NB4 (cell line): ENCODE measurements at regions not wholly inside any gene's neighbourhood (a gene's known extent, or its start where the extent isn't known, plus 50 kb on each side); places are given as distances from the start of the nearest gene placed in this dataset.

Experiments used
- POLR2A ChIP-seq: IDR thresholded peaks from 2 replicates; pipeline ENCODE4 v1.6.1; 2011; ENCODE audit warnings: mild to moderate bottlenecking; ENCODE audit not compliant: insufficient read length; ENCODE audit errors: extremely low read depth
- TF ChIP-seq, protein P1 (sequence below): IDR thresholded peaks from one replicate; pipeline ENCODE4 v1.5.1; 2012; ENCODE audit warnings: low read depth, low read length
- TF ChIP-seq, protein P2 (sequence below): IDR thresholded peaks from 2 replicates; pipeline ENCODE4 v1.6.1; 2011; ENCODE audit warnings: low read depth, low read length

DNA sequence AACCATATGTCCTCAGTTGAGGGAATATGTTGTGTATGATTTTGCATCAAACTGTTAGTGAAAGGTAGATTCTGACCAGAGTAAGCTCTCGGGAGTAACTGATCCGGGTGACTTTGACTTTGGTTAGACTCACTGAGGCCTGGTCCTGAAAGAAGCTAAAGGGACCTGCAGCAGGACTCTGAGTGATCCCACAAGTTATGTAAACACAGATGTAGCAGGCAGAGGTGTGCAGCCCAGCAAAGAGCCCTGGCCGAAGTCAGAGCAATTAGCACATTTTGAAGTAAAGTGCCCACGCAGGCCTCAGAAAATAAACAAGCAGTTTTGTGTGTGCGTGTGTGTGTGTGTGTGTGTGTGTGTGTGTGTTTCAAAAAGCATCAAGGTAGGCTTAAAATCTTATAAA lies 245.6 kb upstream of the FERD3L start:
- TF ChIP-seq, protein P1, sequence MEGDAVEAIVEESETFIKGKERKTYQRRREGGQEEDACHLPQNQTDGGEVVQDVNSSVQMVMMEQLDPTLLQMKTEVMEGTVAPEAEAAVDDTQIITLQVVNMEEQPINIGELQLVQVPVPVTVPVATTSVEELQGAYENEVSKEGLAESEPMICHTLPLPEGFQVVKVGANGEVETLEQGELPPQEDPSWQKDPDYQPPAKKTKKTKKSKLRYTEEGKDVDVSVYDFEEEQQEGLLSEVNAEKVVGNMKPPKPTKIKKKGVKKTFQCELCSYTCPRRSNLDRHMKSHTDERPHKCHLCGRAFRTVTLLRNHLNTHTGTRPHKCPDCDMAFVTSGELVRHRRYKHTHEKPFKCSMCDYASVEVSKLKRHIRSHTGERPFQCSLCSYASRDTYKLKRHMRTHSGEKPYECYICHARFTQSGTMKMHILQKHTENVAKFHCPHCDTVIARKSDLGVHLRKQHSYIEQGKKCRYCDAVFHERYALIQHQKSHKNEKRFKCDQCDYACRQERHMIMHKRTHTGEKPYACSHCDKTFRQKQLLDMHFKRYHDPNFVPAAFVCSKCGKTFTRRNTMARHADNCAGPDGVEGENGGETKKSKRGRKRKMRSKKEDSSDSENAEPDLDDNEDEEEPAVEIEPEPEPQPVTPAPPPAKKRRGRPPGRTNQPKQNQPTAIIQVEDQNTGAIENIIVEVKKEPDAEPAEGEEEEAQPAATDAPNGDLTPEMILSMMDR, result no peak
- TF ChIP-seq, protein P2, sequence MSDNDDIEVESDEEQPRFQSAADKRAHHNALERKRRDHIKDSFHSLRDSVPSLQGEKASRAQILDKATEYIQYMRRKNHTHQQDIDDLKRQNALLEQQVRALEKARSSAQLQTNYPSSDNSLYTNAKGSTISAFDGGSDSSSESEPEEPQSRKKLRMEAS, result no peak
- no peak for TF ChIP-seq POLR2A
